ENCODE measurements at regions not wholly inside any gene's neighbourhood (a gene's known extent, or its start where the extent isn't known, plus 50 kb on each side); places are given as distances from the start of the nearest gene placed in this dataset.

DNA sequence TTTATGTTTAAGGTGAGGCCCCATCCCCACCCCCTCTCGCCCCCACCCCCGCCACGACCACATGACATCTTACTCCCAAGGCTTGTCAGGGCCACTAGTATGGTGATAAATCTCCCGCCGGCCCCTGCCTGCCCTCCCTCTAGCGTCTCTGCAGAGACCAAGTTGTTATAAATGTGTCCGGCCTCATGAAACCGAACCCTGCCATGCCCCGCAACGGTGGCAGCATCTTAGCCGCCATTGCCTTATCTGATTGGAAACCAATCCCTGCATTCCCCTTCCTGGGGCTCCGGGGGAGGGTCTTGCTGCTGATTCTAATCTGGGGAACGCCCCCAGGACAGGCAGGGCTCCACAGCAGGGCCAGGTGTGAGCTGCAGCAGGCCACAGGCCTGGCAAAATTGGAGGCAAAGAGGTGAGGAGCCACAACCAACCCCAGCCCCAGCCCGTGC lies 352.4 kb downstream of the C16orf95 start:
- no peaks in the 10 kb centered on the region for H3K36me3 ChIP-seq (ENCODE audit: control insufficient read depth in 2 of 2, insufficient read depth in 2 of 2, low read length in 1 of 2)
- H3K27ac ChIP-seq (ENCODE audit: low read depth in 1 of 2, low read length in 1 of 2) = no peak overlapping the region
- no peak overlapping the region for H3K4me3 ChIP-seq (ENCODE audit: low read length in 2 of 2)
- peaks cover 0 to 5% of the 10 kb centered on the region in 2 donors for H3K4me1 ChIP-seq (ENCODE audit: control insufficient read depth in 2 of 2, insufficient read depth in 2 of 2, low read length in 2 of 2)
- H3K9me3 ChIP-seq (ENCODE audit: control insufficient read depth in 2 of 2, insufficient read depth in 1 of 2, low read length in 1 of 2) = no peaks in the 10 kb centered on the region
- peaks cover 0 to 4% of the 10 kb centered on the region in 2 donors for H3K27me3 ChIP-seq (ENCODE audit: control insufficient read depth in 2 of 2, insufficient read depth in 1 of 2, low read length in 1 of 2)
- DNase-seq (ENCODE audit: low read depth in 6 of 9, low spot score in 9 of 9) = no peak
- 87% methylated on average over 14 of the region's 14 CpGs for WGBS

DNA sequence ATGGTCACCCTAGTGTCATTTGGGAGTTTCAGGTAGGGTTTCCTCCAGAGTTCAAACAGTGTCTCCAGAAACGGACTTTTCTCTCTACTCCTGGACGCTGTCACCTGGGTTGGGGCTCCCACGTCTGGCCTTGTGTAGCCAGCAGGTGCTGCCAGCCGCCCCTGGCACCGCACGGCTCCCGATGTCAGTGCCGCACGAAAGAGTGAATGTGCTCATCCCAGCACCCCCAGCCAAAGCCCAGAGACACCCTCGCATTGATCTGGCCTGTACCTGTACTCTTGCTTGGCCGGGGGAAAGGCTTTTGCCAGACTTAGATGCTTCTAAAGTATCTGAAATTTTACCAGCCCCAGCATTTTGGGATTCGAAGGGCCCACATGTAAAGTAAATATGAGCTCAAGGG lies 351.9 kb downstream of the C16orf95 start:
- WGBS = 97% methylated on average over 12 of the region's 12 CpGs
- peaks cover 0 to 5% of the 10 kb centered on the region in 2 donors for H3K4me1 ChIP-seq (ENCODE audit: control insufficient read depth in 2 of 2, insufficient read depth in 2 of 2, low read length in 2 of 2)
- no peaks in the 10 kb centered on the region for H3K36me3 ChIP-seq (ENCODE audit: control insufficient read depth in 2 of 2, insufficient read depth in 2 of 2, low read length in 1 of 2)
- H3K27ac ChIP-seq (ENCODE audit: low read depth in 1 of 2, low read length in 1 of 2) = no peak overlapping the region
- peaks cover 0 to 3% of the 10 kb centered on the region in 2 donors for H3K27me3 ChIP-seq (ENCODE audit: control insufficient read depth in 2 of 2, insufficient read depth in 1 of 2, low read length in 1 of 2)
- no peaks in the 10 kb centered on the region for H3K9me3 ChIP-seq (ENCODE audit: control insufficient read depth in 2 of 2, insufficient read depth in 1 of 2, low read length in 1 of 2)
- DNase-seq (ENCODE audit: low read depth in 6 of 9, low spot score in 9 of 9) = no peak
- H3K4me3 ChIP-seq (ENCODE audit: low read length in 2 of 2) = no peak overlapping the region

DNA sequence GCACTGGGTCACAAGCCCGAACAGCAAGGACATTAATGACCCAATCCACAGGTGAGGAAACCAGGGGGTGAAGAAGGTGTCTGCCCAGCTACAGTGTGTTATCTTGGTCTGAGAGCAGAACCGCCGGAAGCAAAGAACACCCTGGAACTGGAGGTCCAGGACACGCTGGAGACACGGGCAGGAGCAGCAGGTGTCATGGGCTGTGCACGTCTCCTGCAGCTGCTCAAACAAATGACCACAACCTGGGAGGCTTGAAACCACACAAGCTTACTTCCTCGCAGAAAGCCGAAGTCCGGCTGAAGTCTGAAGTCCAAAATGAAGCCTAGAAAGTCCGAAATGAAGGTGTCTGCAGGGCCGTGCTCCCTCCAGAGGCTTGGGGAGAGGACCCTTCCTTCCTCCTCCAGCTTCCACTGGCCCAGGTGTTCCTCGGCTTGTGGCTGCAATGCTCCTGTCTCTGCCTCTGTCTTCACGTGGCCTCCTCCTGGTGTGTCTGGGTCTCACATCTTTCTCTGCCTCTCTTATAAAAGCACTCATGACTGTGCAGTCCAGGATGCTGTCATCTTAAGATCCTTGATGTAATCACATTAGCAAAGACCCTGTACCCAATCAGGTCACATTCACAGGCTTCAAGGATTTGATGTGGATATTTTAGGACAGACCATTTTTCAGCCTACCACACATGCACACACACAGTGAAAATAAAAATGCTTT lies 351.2 kb downstream of the C16orf95 start:
- WGBS = 74% methylated on average over 13 of the region's 13 CpGs
- H3K36me3 ChIP-seq (ENCODE audit: control insufficient read depth in 2 of 2, insufficient read depth in 2 of 2, low read length in 1 of 2) = no peaks in the 10 kb centered on the region

DNA sequence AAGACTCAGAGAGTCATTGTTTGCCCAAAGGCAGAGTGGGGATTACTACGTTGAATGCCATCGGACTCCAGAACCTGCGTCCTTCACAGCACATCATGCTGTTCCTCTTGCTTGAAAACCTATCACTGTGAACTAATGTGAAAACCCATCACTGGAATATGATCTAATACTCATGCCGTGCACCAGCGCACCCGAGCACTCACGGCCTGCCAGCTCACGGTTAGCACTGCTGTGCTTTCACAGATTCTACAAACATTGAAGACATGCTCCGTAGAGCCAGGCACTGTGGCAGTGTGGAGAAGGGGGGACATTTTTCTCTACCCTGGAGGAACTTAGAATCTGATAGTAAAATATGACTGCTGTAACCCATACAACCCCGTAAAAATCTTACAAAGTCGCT lies 350.4 kb downstream of the C16orf95 start:
- DNase-seq (ENCODE audit: low read depth in 6 of 9, low spot score in 9 of 9) = no peak
- H3K9me3 ChIP-seq (ENCODE audit: control insufficient read depth in 2 of 2, insufficient read depth in 1 of 2, low read length in 1 of 2) = no peaks in the 10 kb centered on the region
- no peak overlapping the region for H3K4me3 ChIP-seq (ENCODE audit: low read length in 2 of 2)
- no peaks in the 10 kb centered on the region for H3K27me3 ChIP-seq (ENCODE audit: control insufficient read depth in 2 of 2, insufficient read depth in 1 of 2, low read length in 1 of 2)
- no peaks in the 10 kb centered on the region for H3K36me3 ChIP-seq (ENCODE audit: control insufficient read depth in 2 of 2, insufficient read depth in 2 of 2, low read length in 1 of 2)
- 96% methylated on average over 11 of the region's 11 CpGs for WGBS
- H3K4me1 ChIP-seq (ENCODE audit: control insufficient read depth in 2 of 2, insufficient read depth in 2 of 2, low read length in 2 of 2) = no peaks in the 10 kb centered on the region
- H3K27ac ChIP-seq (ENCODE audit: low read depth in 1 of 2, low read length in 1 of 2) = no peak overlapping the region

More for the DNA sequence above, 351.2 kb downstream of the C16orf95 start:
- Histone ChIP-seq H3K27me3 (ENCODE audit: control insufficient read depth in 2 of 2, insufficient read depth in 1 of 2, low read length in 1 of 2) (no peaks in the 10 kb centered on the region), H3K9me3 (ENCODE audit: control insufficient read depth in 2 of 2, insufficient read depth in 1 of 2, low read length in 1 of 2) (no peaks in the 10 kb centered on the region), H3K4me3 (ENCODE audit: low read length in 2 of 2) (no peak overlapping the region), H3K27ac (ENCODE audit: low read depth in 1 of 2, low read length in 1 of 2) (no peak overlapping the region), H3K4me1 (ENCODE audit: control insufficient read depth in 2 of 2, insufficient read depth in 2 of 2, low read length in 2 of 2) (no peaks in the 10 kb centered on the region)
- no peak for DNase-seq (ENCODE audit: low read depth in 6 of 9, low spot score in 9 of 9)

DNA sequence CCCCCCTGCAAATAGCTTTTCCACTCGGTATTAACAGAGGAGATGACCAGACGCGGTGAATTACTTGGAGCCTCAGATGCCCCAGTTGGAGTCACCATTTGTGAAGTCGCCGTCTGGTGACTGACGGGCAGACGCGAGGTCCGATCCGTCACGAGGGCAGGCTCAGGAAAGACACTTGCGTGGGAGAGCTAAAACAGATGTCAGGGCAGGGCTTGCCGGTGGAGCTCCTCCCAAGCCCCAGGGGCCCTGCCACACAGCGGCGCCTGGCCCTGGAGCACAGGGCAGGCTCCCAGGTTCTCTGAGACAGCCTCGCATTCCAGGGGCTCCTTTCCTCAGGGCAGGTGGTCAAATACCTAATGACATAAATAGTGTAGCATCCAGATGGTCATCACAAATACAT lies 348.3 kb downstream of the C16orf95 start:
- no peaks in the 10 kb centered on the region for H3K9me3 ChIP-seq (ENCODE audit: control insufficient read depth in 2 of 2, insufficient read depth in 1 of 2, low read length in 1 of 2)
- 95% methylated on average over 16 of the region's 16 CpGs for WGBS
- DNase-seq (ENCODE audit: low read depth in 6 of 9, low spot score in 9 of 9) = no peak

DNA sequence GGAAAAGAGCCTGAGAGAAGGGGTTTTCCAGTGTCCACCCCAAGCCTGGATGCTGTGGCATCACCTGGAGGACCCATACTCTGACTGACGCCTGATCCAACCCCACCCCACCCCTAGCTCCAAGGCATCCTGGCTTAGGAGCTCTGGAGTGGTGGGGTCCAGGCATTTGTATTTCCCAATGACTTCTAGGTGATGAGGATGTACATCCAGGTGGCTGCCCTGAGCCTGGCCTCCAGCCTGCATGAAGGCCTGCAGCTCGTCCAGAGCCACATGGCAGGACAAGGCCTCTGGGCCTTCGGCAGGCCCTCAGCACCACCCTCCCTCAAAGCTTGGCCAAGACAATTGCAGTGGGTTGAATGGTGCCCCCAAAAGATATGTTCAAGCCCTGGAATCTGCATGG lies 347.5 kb downstream of the C16orf95 start:
- 97% methylated on average over 3 of the region's 3 CpGs for WGBS
- no peak overlapping the region for H3K27ac ChIP-seq (ENCODE audit: low read depth in 1 of 2, low read length in 1 of 2)
- no peak for DNase-seq (ENCODE audit: low read depth in 6 of 9, low spot score in 9 of 9)

More for the DNA sequence above, 348.3 kb downstream of the C16orf95 start:
- Histone ChIP-seq H3K36me3 (ENCODE audit: control insufficient read depth in 2 of 2, insufficient read depth in 2 of 2, low read length in 1 of 2) (no peaks in the 10 kb centered on the region), H3K27me3 (ENCODE audit: control insufficient read depth in 2 of 2, insufficient read depth in 1 of 2, low read length in 1 of 2) (no peaks in the 10 kb centered on the region), H3K4me3 (ENCODE audit: low read length in 2 of 2) (no peak overlapping the region), H3K27ac (ENCODE audit: low read depth in 1 of 2, low read length in 1 of 2) (no peak overlapping the region), H3K4me1 (ENCODE audit: control insufficient read depth in 2 of 2, insufficient read depth in 2 of 2, low read length in 2 of 2) (no peaks in the 10 kb centered on the region)

DNA sequence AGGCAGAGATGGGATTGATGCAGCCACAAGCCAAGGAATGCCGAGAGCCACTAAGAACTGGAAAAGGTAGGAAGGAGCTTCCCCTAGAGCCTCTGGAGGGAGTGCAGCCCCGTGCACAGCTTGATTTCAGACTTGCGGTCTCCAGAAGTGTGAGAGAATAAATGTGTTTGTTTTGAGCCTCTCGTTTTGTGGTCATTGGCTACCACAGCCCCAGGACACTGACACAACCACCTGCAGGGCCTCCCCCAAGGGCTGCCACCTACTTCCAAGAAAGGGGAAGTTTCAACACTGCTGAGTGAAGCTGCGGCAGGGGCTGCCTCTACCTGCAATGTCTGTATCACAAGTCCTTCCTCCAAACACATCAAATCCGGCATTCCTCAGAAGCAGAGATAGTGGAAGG lies 346.9 kb downstream of the C16orf95 start:
- H3K36me3 ChIP-seq (ENCODE audit: control insufficient read depth in 2 of 2, insufficient read depth in 2 of 2, low read length in 1 of 2) = no peaks in the 10 kb centered on the region
- DNase-seq (ENCODE audit: low read depth in 6 of 9, low spot score in 9 of 9) = no peak
- H3K27ac ChIP-seq (ENCODE audit: low read depth in 1 of 2, low read length in 1 of 2) = no peak overlapping the region
- WGBS = 82% methylated on average over 6 of the region's 6 CpGs
- no peaks in the 10 kb centered on the region for H3K9me3 ChIP-seq (ENCODE audit: control insufficient read depth in 2 of 2, insufficient read depth in 1 of 2, low read length in 1 of 2)
- no peaks in the 10 kb centered on the region for H3K4me1 ChIP-seq (ENCODE audit: control insufficient read depth in 2 of 2, insufficient read depth in 2 of 2, low read length in 2 of 2)
- H3K4me3 ChIP-seq (ENCODE audit: low read length in 2 of 2) = no peak overlapping the region
- H3K27me3 ChIP-seq (ENCODE audit: control insufficient read depth in 2 of 2, insufficient read depth in 1 of 2, low read length in 1 of 2) = no peaks in the 10 kb centered on the region

More for the DNA sequence above, 347.5 kb downstream of the C16orf95 start:
- Histone ChIP-seq H3K27me3 (ENCODE audit: control insufficient read depth in 2 of 2, insufficient read depth in 1 of 2, low read length in 1 of 2) (no peaks in the 10 kb centered on the region), H3K4me1 (ENCODE audit: control insufficient read depth in 2 of 2, insufficient read depth in 2 of 2, low read length in 2 of 2) (no peaks in the 10 kb centered on the region), H3K4me3 (ENCODE audit: low read length in 2 of 2) (no peak overlapping the region), H3K36me3 (ENCODE audit: control insufficient read depth in 2 of 2, insufficient read depth in 2 of 2, low read length in 1 of 2) (no peaks in the 10 kb centered on the region), H3K9me3 (ENCODE audit: control insufficient read depth in 2 of 2, insufficient read depth in 1 of 2, low read length in 1 of 2) (no peaks in the 10 kb centered on the region)

DNA sequence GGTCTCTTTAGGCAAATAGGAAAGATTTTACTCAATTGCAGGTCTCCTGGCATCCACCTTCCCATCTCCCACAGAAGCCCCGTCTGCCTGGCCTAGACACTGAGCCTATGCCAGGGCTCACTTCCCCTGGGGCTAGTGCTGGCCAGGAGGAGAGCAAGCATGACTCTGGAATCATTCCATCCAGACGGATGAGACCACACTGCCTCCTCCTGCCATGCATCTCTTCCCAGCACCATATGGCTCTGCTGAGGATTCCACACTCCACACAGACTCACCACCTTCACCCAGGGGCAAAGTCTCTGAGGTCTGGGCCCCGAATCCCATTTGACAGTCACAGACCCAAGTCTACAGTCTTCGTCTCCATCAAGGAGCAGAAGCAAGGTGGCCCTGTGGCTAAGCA lies 346.5 kb downstream of the C16orf95 start:
- Histone ChIP-seq H3K27me3 (ENCODE audit: control insufficient read depth in 2 of 2, insufficient read depth in 1 of 2, low read length in 1 of 2) (no peaks in the 10 kb centered on the region), H3K36me3 (ENCODE audit: control insufficient read depth in 2 of 2, insufficient read depth in 2 of 2, low read length in 1 of 2) (no peaks in the 10 kb centered on the region), H3K9me3 (ENCODE audit: control insufficient read depth in 2 of 2, insufficient read depth in 1 of 2, low read length in 1 of 2) (no peaks in the 10 kb centered on the region), H3K27ac (ENCODE audit: low read depth in 1 of 2, low read length in 1 of 2) (no peak overlapping the region), H3K4me3 (ENCODE audit: low read length in 2 of 2) (no peak overlapping the region), H3K4me1 (ENCODE audit: control insufficient read depth in 2 of 2, insufficient read depth in 2 of 2, low read length in 2 of 2) (no peaks in the 10 kb centered on the region)
- WGBS = 92% methylated on average over 4 of the region's 4 CpGs
- no peak for DNase-seq (ENCODE audit: low read depth in 6 of 9, low spot score in 9 of 9)

DNA sequence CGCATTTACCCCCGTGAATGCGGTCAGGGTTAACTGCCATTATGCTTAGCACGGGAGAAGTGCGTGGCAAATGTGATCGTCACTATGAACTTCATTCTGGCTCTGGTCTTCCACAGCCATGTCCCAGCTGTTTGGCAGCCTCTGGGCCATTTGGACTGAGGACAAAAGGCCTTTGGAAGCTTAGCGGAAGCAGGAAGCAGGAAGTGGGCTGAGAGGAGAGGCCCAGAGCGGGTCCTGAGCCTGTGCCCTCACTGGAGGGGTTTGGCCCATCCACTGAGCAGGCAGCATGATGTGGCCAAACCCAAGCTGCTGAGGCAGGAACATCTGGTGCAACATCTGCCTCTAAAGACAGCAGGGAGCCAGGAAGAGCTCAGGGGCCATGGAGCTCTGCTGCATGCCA lies 345.9 kb downstream of the C16orf95 start:
- WGBS = 91% methylated on average over 8 of the region's 8 CpGs

More for the DNA sequence above, 345.9 kb downstream of the C16orf95 start:
- no peaks in the 10 kb centered on the region for H3K9me3 ChIP-seq (ENCODE audit: control insufficient read depth in 2 of 2, insufficient read depth in 1 of 2, low read length in 1 of 2)
- H3K36me3 ChIP-seq (ENCODE audit: control insufficient read depth in 2 of 2, insufficient read depth in 2 of 2, low read length in 1 of 2) = no peaks in the 10 kb centered on the region
- no peak overlapping the region for H3K4me3 ChIP-seq (ENCODE audit: low read length in 2 of 2)
- H3K27me3 ChIP-seq (ENCODE audit: control insufficient read depth in 2 of 2, insufficient read depth in 1 of 2, low read length in 1 of 2) = no peaks in the 10 kb centered on the region
- no peak overlapping the region for H3K27ac ChIP-seq (ENCODE audit: low read depth in 1 of 2, low read length in 1 of 2)
- no peaks in the 10 kb centered on the region for H3K4me1 ChIP-seq (ENCODE audit: control insufficient read depth in 2 of 2, insufficient read depth in 2 of 2, low read length in 2 of 2)
- no peak for DNase-seq (ENCODE audit: low read depth in 6 of 9, low spot score in 9 of 9)

All from thymus (tissue), 11 donors.